ENCODE measurements at regions not wholly inside any gene's neighbourhood (a gene's known extent, or its start where the extent isn't known, plus 50 kb on each side); places are given as distances from the start of the nearest gene placed in this dataset.
"Not testable (repeated sequence)": the region's sequence is repeated elsewhere in the genome, so short reads cannot be mapped to it uniquely, and the experiment has no call there.

GRCh38 chr12:9509464-9510161 lies 98.1 kb downstream of the KLRB1 start:
- H3K9me3 ChIP-seq (ENCODE audit: control insufficient read depth in 1 of 2, insufficient read depth in 1 of 2, low read length in 2 of 2): no peaks in the 10 kb centered on the region
- no peak for DNase-seq
- CTCF ChIA-PET: no interaction called here
- POLR2A ChIA-PET: no interaction called here
- H3K36me3 Mint-ChIP-seq (ENCODE audit: low read depth): no peaks in the 10 kb centered on the region
- no peaks in the 10 kb centered on the region for H3K4me1 ChIP-seq (ENCODE audit: insufficient read depth, low read length)
- no peak overlapping the region for H3K4me3 Mint-ChIP-seq
- intact Hi-C loops (cut with DNase I, micrococcal nuclease): no loop called here
- H3K36me3 ChIP-seq (ENCODE audit: insufficient read depth, low read length): no peaks in the 10 kb centered on the region
- TF ChIP-seq, protein P1, sequence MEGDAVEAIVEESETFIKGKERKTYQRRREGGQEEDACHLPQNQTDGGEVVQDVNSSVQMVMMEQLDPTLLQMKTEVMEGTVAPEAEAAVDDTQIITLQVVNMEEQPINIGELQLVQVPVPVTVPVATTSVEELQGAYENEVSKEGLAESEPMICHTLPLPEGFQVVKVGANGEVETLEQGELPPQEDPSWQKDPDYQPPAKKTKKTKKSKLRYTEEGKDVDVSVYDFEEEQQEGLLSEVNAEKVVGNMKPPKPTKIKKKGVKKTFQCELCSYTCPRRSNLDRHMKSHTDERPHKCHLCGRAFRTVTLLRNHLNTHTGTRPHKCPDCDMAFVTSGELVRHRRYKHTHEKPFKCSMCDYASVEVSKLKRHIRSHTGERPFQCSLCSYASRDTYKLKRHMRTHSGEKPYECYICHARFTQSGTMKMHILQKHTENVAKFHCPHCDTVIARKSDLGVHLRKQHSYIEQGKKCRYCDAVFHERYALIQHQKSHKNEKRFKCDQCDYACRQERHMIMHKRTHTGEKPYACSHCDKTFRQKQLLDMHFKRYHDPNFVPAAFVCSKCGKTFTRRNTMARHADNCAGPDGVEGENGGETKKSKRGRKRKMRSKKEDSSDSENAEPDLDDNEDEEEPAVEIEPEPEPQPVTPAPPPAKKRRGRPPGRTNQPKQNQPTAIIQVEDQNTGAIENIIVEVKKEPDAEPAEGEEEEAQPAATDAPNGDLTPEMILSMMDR (IDR thresholded peaks at IDR 0.05): no peak
- H3K27me3 Mint-ChIP-seq: no peaks in the 10 kb centered on the region
- no peak for ATAC-seq (ENCODE audit: poor library complexity)
- H3K4me3 ChIP-seq (ENCODE audit: low read length): no peak overlapping the region
- H3K4me1 Mint-ChIP-seq (ENCODE audit: low read depth): peaks cover 12% of the 10 kb centered on the region
- H3K9me3 Mint-ChIP-seq: no peaks in the 10 kb centered on the region
- H3K27ac ChIP-seq (ENCODE audit: low read depth in 1 of 2, low read length in 2 of 2): no peak overlapping the region
- H3K27me3 ChIP-seq (ENCODE audit: control insufficient read depth in 1 of 2, insufficient read depth in 2 of 2, low read length in 2 of 2): no peaks in the 10 kb centered on the region
- peak overlapping the region; percentile 45 for H3K27ac Mint-ChIP-seq

DNA sequence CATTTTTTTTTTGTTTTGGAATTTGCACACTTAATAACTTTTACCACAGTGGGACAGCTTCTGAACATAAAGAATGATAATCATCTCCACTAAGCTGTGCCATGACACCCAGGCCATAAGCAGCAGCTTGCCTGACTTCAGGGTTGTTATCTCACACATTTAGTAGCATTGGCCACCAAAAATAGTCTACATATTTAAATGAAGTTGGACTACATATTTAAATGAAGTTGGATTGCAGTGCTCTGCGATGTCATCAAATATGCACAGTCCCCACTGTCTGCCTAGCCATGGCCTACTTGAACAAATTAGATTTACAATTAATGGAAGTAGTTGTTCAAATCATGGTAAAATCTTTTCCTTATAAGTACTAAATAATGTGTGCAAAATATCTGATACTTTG lies 101.0 kb downstream of the KLRB1 start:
- H3K36me3 ChIP-seq (ENCODE audit: insufficient read depth, low read length): no peaks in the 10 kb centered on the region
- CTCF ChIA-PET: no interaction called here

DNA sequence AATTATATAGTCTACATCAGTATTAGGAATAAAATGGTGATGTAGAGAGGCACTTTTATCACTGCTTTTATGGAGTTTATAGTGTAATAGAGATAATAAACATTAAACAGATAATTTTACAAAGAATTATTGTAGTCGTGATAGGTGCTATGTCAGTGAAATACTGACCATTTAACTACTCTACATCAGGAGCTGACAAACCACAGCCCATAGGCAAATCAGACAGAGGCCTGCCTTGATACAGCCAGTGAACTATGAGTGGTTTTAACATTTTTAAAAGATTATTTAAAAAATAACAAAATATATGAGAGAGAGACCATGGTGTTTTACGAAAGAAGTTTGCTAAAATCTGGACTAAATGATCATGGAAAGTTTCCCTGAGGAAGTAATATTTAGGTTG lies 104.3 kb downstream of the KLRB1 start:
- intact Hi-C loops (cut with DNase I, micrococcal nuclease); H3K36me3 ChIP-seq (ENCODE audit: insufficient read depth, low read length); H3K4me3 ChIP-seq (ENCODE audit: low read length); H3K4me1 Mint-ChIP-seq (ENCODE audit: low read depth); H3K27me3 Mint-ChIP-seq; DNase-seq; H3K27ac Mint-ChIP-seq; POLR2A ChIA-PET; ATAC-seq (ENCODE audit: poor library complexity); H3K27ac ChIP-seq (ENCODE audit: low read depth in 1 of 2, low read length in 2 of 2); H3K4me3 Mint-ChIP-seq; CTCF ChIA-PET; H3K9me3 Mint-ChIP-seq; H3K36me3 Mint-ChIP-seq (ENCODE audit: low read depth); H3K9me3 ChIP-seq (ENCODE audit: control insufficient read depth in 1 of 2, insufficient read depth in 1 of 2, low read length in 2 of 2); H3K27me3 ChIP-seq (ENCODE audit: control insufficient read depth in 1 of 2, insufficient read depth in 2 of 2, low read length in 2 of 2); H3K4me1 ChIP-seq (ENCODE audit: insufficient read depth, low read length): not testable (repeated sequence)

More for the DNA sequence above, 101.0 kb downstream of the KLRB1 start:
- ATAC-seq (ENCODE audit: poor library complexity) (no peak), DNase-seq (no peak)
- no peak overlapping the region for H3K27ac ChIP-seq (ENCODE audit: low read depth in 1 of 2, low read length in 2 of 2)
- H3K4me1 ChIP-seq (ENCODE audit: insufficient read depth, low read length): no peaks in the 10 kb centered on the region
- H3K9me3 Mint-ChIP-seq: no peaks in the 10 kb centered on the region
- H3K4me3 Mint-ChIP-seq: no peak overlapping the region
- TF ChIP-seq, protein P1 (IDR thresholded peaks at IDR 0.05): no peak
- H3K27ac Mint-ChIP-seq: no peak overlapping the region
- intact Hi-C loops (cut with DNase I, micrococcal nuclease): no loop called here
- POLR2A ChIA-PET: no interaction called here
- H3K27me3 Mint-ChIP-seq: no peaks in the 10 kb centered on the region
- H3K4me3 ChIP-seq (ENCODE audit: low read length): no peak overlapping the region
- peaks cover 12% of the 10 kb centered on the region for H3K4me1 Mint-ChIP-seq (ENCODE audit: low read depth)
- no peaks in the 10 kb centered on the region for H3K36me3 Mint-ChIP-seq (ENCODE audit: low read depth)
- H3K9me3 ChIP-seq (ENCODE audit: control insufficient read depth in 1 of 2, insufficient read depth in 1 of 2, low read length in 2 of 2): no peaks in the 10 kb centered on the region
- H3K27me3 ChIP-seq (ENCODE audit: control insufficient read depth in 1 of 2, insufficient read depth in 2 of 2, low read length in 2 of 2): no peaks in the 10 kb centered on the region

DNA sequence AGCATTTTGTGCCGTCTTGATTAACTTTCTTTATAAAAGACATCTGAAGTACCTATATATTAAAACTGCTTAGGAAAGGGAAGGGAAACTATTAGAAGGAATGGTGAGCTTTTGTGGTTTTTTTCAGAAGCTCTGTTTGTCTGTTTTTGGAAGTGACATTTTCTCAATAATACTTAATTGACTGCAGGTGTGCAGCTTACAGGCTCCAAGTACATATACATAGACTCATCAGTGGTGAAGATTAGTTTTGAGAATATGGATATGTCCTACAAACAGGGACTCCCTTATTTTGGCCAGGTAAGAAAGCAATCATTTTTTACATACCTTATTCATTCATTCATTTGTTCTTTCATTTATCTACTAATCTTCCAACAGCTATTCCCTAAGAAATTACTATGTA lies 104.9 kb downstream of the KLRB1 start:
- H3K4me3 Mint-ChIP-seq; H3K9me3 ChIP-seq (ENCODE audit: control insufficient read depth in 1 of 2, insufficient read depth in 1 of 2, low read length in 2 of 2); CTCF ChIA-PET; H3K9me3 Mint-ChIP-seq; intact Hi-C loops (cut with DNase I, micrococcal nuclease); ATAC-seq (ENCODE audit: poor library complexity); DNase-seq; H3K36me3 Mint-ChIP-seq (ENCODE audit: low read depth); H3K4me3 ChIP-seq (ENCODE audit: low read length); H3K27me3 ChIP-seq (ENCODE audit: control insufficient read depth in 1 of 2, insufficient read depth in 2 of 2, low read length in 2 of 2); H3K27ac Mint-ChIP-seq; H3K4me1 Mint-ChIP-seq (ENCODE audit: low read depth); H3K27me3 Mint-ChIP-seq; H3K4me1 ChIP-seq (ENCODE audit: insufficient read depth, low read length); H3K36me3 ChIP-seq (ENCODE audit: insufficient read depth, low read length); POLR2A ChIA-PET; H3K27ac ChIP-seq (ENCODE audit: low read depth in 1 of 2, low read length in 2 of 2): not testable (repeated sequence)

GRCh38 chr12:9493325-9493724 lies 114.4 kb downstream of the KLRB1 start:
- H3K36me3 ChIP-seq (ENCODE audit: insufficient read depth, low read length); H3K9me3 ChIP-seq (ENCODE audit: control insufficient read depth in 1 of 2, insufficient read depth in 1 of 2, low read length in 2 of 2); POLR2A ChIA-PET; H3K27me3 ChIP-seq (ENCODE audit: control insufficient read depth in 1 of 2, insufficient read depth in 2 of 2, low read length in 2 of 2); H3K9me3 Mint-ChIP-seq; ATAC-seq (ENCODE audit: poor library complexity); DNase-seq; intact Hi-C loops (cut with DNase I, micrococcal nuclease); H3K27me3 Mint-ChIP-seq; H3K4me1 ChIP-seq (ENCODE audit: insufficient read depth, low read length); CTCF ChIA-PET; H3K4me1 Mint-ChIP-seq (ENCODE audit: low read depth); H3K4me3 Mint-ChIP-seq; H3K36me3 Mint-ChIP-seq (ENCODE audit: low read depth); H3K4me3 ChIP-seq (ENCODE audit: low read length); H3K27ac Mint-ChIP-seq; H3K27ac ChIP-seq (ENCODE audit: low read depth in 1 of 2, low read length in 2 of 2): not testable (repeated sequence)

- intact Hi-C loops (cut with DNase I, micrococcal nuclease); H3K9me3 ChIP-seq (ENCODE audit: control insufficient read depth in 1 of 2, insufficient read depth in 1 of 2, low read length in 2 of 2); H3K27ac ChIP-seq (ENCODE audit: low read depth in 1 of 2, low read length in 2 of 2); H3K4me1 Mint-ChIP-seq (ENCODE audit: low read depth); H3K4me3 ChIP-seq (ENCODE audit: low read length); POLR2A ChIA-PET; H3K36me3 ChIP-seq (ENCODE audit: insufficient read depth, low read length); H3K36me3 Mint-ChIP-seq (ENCODE audit: low read depth); H3K4me1 ChIP-seq (ENCODE audit: insufficient read depth, low read length); H3K27me3 ChIP-seq (ENCODE audit: control insufficient read depth in 1 of 2, insufficient read depth in 2 of 2, low read length in 2 of 2); DNase-seq; H3K4me3 Mint-ChIP-seq; H3K27ac Mint-ChIP-seq; H3K9me3 Mint-ChIP-seq; H3K27me3 Mint-ChIP-seq; ATAC-seq (ENCODE audit: poor library complexity); CTCF ChIA-PET: not testable (repeated sequence)
These were observed 126.4 kb downstream of the KLRB1 start for GRCh38 chr12:9481289-9481688.

Measured in CD4-positive, alpha-beta T cell (primary cell).